C4-2B (cell line): ENCODE measurements at regions not wholly inside any gene's neighbourhood (a gene's known extent, or its start where the extent isn't known, plus 50 kb on each side); places are given as distances from the start of the nearest gene placed in this dataset.

Experiments
- ZFX ChIP-seq: fragments of 450-650 bp; IDR thresholded peaks from 2 replicates; pipeline ENCODE4 v1.6.1; 2017
- TF ChIP-seq, protein P1 (sequence below): fragments of 450-650 bp; conservative IDR thresholded peaks from 2 replicates; pipeline ENCODE4 v1.5.1; 2017; ENCODE audit warnings: mild to moderate bottlenecking

DNA sequence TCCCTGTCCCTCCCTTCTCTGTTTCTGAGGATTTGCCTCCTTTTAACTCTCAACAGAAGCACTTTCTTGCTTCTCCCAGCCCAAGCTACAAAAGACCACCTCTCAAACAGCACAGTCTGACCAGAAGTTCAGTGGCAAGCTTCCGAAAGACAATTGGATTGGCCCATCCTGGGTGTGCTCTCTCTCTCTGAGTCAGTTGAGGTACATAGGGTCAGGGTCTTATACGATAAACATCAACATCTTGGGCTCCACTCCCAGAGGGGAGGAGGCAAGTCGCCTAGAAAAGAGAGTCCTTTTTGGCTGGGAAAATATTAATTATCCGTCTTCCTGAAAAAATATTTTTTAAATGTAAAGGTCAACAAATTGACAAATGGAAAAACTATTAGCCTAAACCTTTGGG, 155.8 kb downstream of the TMCO5A start:
- no peak for TF ChIP-seq ZFX
- TF ChIP-seq, protein P1, sequence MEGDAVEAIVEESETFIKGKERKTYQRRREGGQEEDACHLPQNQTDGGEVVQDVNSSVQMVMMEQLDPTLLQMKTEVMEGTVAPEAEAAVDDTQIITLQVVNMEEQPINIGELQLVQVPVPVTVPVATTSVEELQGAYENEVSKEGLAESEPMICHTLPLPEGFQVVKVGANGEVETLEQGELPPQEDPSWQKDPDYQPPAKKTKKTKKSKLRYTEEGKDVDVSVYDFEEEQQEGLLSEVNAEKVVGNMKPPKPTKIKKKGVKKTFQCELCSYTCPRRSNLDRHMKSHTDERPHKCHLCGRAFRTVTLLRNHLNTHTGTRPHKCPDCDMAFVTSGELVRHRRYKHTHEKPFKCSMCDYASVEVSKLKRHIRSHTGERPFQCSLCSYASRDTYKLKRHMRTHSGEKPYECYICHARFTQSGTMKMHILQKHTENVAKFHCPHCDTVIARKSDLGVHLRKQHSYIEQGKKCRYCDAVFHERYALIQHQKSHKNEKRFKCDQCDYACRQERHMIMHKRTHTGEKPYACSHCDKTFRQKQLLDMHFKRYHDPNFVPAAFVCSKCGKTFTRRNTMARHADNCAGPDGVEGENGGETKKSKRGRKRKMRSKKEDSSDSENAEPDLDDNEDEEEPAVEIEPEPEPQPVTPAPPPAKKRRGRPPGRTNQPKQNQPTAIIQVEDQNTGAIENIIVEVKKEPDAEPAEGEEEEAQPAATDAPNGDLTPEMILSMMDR: no peak
